OCI-LY3 (cell line): ENCODE measurements at regions not wholly inside any gene's neighbourhood (a gene's known extent, or its start where the extent isn't known, plus 50 kb on each side); places are given as distances from the start of the nearest gene placed in this dataset.

Experiments used
- H2AFZ ChIP-seq: fragments of 200-600, 300-600 bp; shearing (Covaris generic); 2 replicates; pipeline ENCODE4 v1.6.0; 2014; ENCODE audit warnings: antibody characterized with exemption, low read depth, low read length
- H3K27ac ChIP-seq: fragments of 200-600, 300-600 bp; sonication (generic); 2 replicates; pipeline ENCODE4 v1.5.1; 2014; ENCODE audit warnings: mild to moderate bottlenecking, low read length, moderate library complexity, mixed read lengths
- H3K27me3 ChIP-seq: fragments of 200-600, 300-600 bp; sonication (generic); 2 replicates; pipeline ENCODE4 v1.6.1; 2014; ENCODE audit warnings: low read depth, low read length, mixed read lengths
- H3K36me3 ChIP-seq: fragments of 200-600, 300-600 bp; sonication (generic); replicated peaks from 2 replicates; pipeline ENCODE3; 2014; ENCODE audit warnings: low read depth, low read length, mixed read lengths
- H3K4me1 ChIP-seq: fragments of 300-600, 200-600 bp; sonication (generic); 2 replicates; pipeline ENCODE4 v1.6.1; 2014; ENCODE audit warnings: low read length, mixed read lengths
- H3K4me2 ChIP-seq: fragments of 200-600, 300-600 bp; sonication (generic); 2 replicates; pipeline ENCODE4 v1.6.1; 2014; ENCODE audit warnings: low read length, mixed read lengths
- H3K4me3 ChIP-seq: fragments of 300-600, 200-600 bp; sonication (generic); 2 replicates; pipeline ENCODE4 v1.5.1; 2014; ENCODE audit warnings: antibody characterized with exemption, mild to moderate bottlenecking, low read length, moderate library complexity
- H3K79me2 ChIP-seq: fragments of 300-600, 200-600 bp; shearing (Covaris generic); 2 replicates; pipeline ENCODE4 v1.6.1; 2014; ENCODE audit warnings: mild to moderate bottlenecking, low read length, mixed read lengths
- H3K9ac ChIP-seq: fragments of 300-600, 200-600 bp; shearing (Covaris generic); 2 replicates; pipeline ENCODE4 v1.6.0; 2014; ENCODE audit warnings: mild to moderate bottlenecking, low read length, moderate library complexity
- H3K9me3 ChIP-seq: fragments of 200-600, 300-600 bp; shearing (Covaris generic); 2 replicates; pipeline ENCODE4 v1.6.1; 2014; ENCODE audit warnings: low read length, mixed read lengths; ENCODE audit not compliant: insufficient read depth
- H4K20me1 ChIP-seq: fragments of 200-600, 300-600 bp; sonication (generic); 2 replicates; pipeline ENCODE4 v1.6.1; 2016; ENCODE audit warnings: low read length, mixed read lengths; ENCODE audit not compliant: insufficient read depth
- EZH2phosphoT487 ChIP-seq: fragments of 200-600 bp; shearing (Covaris generic); IDR thresholded peaks from 2 replicates; pipeline ENCODE4 v1.6.1; 2018; ENCODE audit warnings: antibody characterized with exemption, mixed run types, low read depth
- TF ChIP-seq, protein P1 (sequence below): fragments of 200-600, 300-600 bp; sonication (generic); IDR thresholded peaks from 2 replicates; pipeline ENCODE4 v1.5.1; 2014; ENCODE audit warnings: antibody characterized with exemption, low read length, low read depth

DNA sequence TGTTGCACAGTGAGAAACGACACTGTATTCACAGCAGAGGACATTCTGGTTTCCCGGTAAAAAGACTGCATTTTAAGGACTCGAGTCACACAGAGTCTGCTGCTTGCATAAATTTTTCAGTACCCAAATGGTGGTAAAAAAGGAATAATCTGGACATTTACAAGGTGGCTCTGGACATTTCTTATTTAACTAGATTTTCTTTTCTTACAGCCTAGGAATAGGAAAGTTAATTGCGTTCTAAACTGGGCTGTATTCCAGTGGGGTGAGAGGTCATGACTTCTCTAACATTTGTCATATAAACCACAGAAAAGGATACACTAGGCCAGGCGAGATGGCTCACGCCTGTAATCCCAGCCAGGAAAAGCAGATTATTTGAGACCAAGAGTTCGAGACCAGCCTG is 237.5 kb upstream of the KLF6 start:
- Histone ChIP-seq H3K4me1 (peaks cover 9% of the 10 kb centered on the region), H3K79me2 (no peaks in the 10 kb centered on the region), H4K20me1 (no peaks in the 10 kb centered on the region), H2AFZ (no peak overlapping the region), H3K27ac (no peak overlapping the region), H3K4me2 (no peak overlapping the region), H3K9me3 (no peaks in the 10 kb centered on the region), H3K9ac (no peak overlapping the region), H3K4me3 (no peak overlapping the region), H3K27me3 (no peaks in the 10 kb centered on the region), H3K36me3 (no peaks in the 10 kb centered on the region)
- no peak for TF ChIP-seq EZH2phosphoT487
- TF ChIP-seq, protein P1, sequence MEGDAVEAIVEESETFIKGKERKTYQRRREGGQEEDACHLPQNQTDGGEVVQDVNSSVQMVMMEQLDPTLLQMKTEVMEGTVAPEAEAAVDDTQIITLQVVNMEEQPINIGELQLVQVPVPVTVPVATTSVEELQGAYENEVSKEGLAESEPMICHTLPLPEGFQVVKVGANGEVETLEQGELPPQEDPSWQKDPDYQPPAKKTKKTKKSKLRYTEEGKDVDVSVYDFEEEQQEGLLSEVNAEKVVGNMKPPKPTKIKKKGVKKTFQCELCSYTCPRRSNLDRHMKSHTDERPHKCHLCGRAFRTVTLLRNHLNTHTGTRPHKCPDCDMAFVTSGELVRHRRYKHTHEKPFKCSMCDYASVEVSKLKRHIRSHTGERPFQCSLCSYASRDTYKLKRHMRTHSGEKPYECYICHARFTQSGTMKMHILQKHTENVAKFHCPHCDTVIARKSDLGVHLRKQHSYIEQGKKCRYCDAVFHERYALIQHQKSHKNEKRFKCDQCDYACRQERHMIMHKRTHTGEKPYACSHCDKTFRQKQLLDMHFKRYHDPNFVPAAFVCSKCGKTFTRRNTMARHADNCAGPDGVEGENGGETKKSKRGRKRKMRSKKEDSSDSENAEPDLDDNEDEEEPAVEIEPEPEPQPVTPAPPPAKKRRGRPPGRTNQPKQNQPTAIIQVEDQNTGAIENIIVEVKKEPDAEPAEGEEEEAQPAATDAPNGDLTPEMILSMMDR: no peak

DNA sequence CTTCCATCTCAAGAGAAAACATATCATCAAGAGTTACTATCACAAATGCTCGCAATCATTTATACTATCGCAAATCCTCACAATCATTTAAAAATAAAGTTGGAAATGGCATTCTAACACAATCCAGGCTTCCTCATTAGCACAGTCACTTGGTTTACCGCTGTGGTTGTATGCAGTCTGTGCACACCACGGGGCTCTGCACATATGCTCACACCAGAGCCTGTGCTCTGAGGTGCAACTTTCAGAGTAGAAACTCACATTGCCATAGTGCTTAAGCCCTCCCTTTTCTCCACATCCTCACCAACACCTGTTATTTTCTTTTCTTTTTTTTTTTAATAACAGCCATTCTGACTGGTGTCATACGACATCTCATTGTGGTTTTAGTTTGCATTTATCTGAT is 235.6 kb upstream of the KLF6 start:
- Histone ChIP-seq H3K79me2 (no peaks in the 10 kb centered on the region), H3K4me3 (no peak overlapping the region), H3K9me3 (no peaks in the 10 kb centered on the region), H3K4me2 (no peak overlapping the region), H3K4me1 (peaks cover 9% of the 10 kb centered on the region), H4K20me1 (no peaks in the 10 kb centered on the region), H3K27ac (no peak overlapping the region), H3K27me3 (no peaks in the 10 kb centered on the region), H2AFZ (no peak overlapping the region), H3K9ac (no peak overlapping the region), H3K36me3 (no peaks in the 10 kb centered on the region)
- TF ChIP-seq, protein P1: no peak
- TF ChIP-seq EZH2phosphoT487: no peak

DNA sequence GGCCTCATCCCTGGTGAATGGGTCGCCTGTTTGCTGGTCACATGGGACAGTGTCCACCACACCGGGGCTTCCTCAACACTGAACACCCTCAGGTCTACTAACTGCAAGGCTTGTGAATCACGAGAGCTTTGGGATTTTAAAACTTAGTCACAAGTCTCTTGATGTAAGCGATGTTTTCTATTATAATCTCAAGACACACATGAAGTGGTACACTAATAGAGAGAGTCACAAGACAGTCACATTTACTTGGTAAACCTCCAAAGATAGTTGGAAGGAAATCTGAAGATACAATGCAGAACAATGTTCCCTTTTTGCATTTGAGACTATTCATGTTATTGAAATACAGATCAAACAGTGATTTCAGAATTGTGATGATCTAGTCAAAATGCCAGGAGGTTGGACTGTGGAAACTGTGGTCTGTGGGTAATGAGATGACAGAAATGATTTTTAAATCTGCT is 233.1 kb upstream of the KLF6 start:
- TF ChIP-seq, protein P1: no peak
- no peak for TF ChIP-seq EZH2phosphoT487
- Histone ChIP-seq H3K9ac (no peak overlapping the region), H3K9me3 (no peaks in the 10 kb centered on the region), H3K4me2 (no peak overlapping the region), H3K4me3 (no peak overlapping the region), H4K20me1 (no peaks in the 10 kb centered on the region), H3K4me1 (peaks cover 26% of the 10 kb centered on the region), H3K79me2 (no peaks in the 10 kb centered on the region), H2AFZ (0 out of 2 replicates have a peak overlapping the region, but pooled peaks have one; percentile 31), H3K27ac (no peak overlapping the region), H3K27me3 (no peaks in the 10 kb centered on the region), H3K36me3 (no peaks in the 10 kb centered on the region)

DNA sequence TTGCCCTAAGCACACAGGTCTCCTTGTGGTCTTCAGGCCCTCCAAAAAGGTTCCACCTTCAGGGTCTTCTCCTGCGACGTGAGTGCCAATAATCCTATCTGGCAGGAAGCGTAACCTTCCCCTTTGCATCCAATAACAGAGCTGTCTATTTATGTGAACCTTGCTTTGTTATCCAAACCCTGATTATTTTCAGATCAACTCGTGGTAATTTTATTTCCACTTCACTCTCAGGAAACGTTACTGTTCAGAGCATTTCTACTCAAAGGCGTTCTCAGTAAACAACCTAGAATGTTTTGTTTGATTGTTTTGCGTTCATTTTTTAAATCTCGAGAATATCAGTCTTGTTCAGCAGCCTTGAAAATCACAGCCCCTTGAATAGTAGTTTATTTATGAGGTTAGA is 232.3 kb upstream of the KLF6 start:
- no peak overlapping the region for H3K4me2 ChIP-seq

More for the DNA sequence above, 232.3 kb upstream of the KLF6 start:
- Histone ChIP-seq H3K4me1 (peaks cover 30% of the 10 kb centered on the region), H3K4me3 (no peak overlapping the region), H3K9ac (no peak overlapping the region), H4K20me1 (no peaks in the 10 kb centered on the region), H3K9me3 (no peaks in the 10 kb centered on the region), H3K79me2 (no peaks in the 10 kb centered on the region), H3K36me3 (no peaks in the 10 kb centered on the region), H3K27ac (no peak overlapping the region), H3K27me3 (no peaks in the 10 kb centered on the region), H2AFZ (no peak overlapping the region)
- TF ChIP-seq, protein P1: no peak
- TF ChIP-seq EZH2phosphoT487: no peak
